GM12873 (cell line): ENCODE measurements at regions not wholly inside any gene's neighbourhood (a gene's known extent, or its start where the extent isn't known, plus 50 kb on each side); places are given as distances from the start of the nearest gene placed in this dataset.

Source experiments
- TF ChIP-seq, protein P1 (sequence below): IDR thresholded peaks from 2 replicates; pipeline ENCODE4 v1.5.1; 2012; ENCODE audit warnings: low read depth, mild to moderate bottlenecking, moderate library complexity, low read length, control low read depth; ENCODE audit not compliant: insufficient read depth; ENCODE audit errors: missing control alignments

DNA sequence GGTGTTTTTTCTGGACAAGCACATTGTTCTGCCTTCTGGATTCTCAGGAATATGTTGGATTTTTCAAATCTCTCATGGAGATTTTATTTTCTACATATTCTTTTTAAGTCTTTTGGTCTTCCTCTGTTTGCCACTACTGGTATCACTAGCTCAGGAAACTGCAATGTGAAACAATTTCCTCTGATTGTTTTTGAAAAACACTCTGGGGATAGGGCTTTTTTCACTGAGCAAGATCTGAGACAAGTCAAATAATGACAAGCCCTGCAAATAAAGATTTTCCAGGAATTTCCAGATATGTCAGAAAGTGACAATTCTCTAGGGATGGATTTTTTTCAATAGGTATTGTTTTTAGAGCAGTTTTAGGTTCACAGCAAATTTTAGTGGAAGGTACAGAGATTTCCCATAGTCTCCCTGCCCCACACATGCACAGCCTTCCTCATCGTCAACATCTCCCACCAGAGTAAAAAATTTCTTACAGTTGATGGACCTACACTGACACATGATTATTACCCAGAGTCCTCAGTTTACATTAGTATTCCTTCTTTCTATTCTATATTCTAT is 86.9 kb upstream of the TMEM161B start:
- TF ChIP-seq, protein P1, sequence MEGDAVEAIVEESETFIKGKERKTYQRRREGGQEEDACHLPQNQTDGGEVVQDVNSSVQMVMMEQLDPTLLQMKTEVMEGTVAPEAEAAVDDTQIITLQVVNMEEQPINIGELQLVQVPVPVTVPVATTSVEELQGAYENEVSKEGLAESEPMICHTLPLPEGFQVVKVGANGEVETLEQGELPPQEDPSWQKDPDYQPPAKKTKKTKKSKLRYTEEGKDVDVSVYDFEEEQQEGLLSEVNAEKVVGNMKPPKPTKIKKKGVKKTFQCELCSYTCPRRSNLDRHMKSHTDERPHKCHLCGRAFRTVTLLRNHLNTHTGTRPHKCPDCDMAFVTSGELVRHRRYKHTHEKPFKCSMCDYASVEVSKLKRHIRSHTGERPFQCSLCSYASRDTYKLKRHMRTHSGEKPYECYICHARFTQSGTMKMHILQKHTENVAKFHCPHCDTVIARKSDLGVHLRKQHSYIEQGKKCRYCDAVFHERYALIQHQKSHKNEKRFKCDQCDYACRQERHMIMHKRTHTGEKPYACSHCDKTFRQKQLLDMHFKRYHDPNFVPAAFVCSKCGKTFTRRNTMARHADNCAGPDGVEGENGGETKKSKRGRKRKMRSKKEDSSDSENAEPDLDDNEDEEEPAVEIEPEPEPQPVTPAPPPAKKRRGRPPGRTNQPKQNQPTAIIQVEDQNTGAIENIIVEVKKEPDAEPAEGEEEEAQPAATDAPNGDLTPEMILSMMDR: no peak

GRCh38 chr5:88325868-88326267 is 57.2 kb upstream of the TMEM161B start:
- TF ChIP-seq, protein P1: no peak

- TF ChIP-seq, protein P1: no peak
These were observed 54.1 kb upstream of the TMEM161B start for GRCh38 chr5:88322785-88323184.
